A549 (cell line): ENCODE measurements at regions not wholly inside any gene's neighbourhood (a gene's known extent, or its start where the extent isn't known, plus 50 kb on each side); places are given as distances from the start of the nearest gene placed in this dataset.

Experiments used
- ATAC-seq, 2 experiments: fragments of 200-7000 bp in 1 of 2; fragments of >200 bp in 1 of 2; cut with Nextera tagmentation in 1 of 2; cut with Tn5 transposase in 1 of 2; 3 replicates each; pipeline versions ENCODE4 v1.8.0 to v1.9.1; 2018 to 2020; ENCODE audit warnings: mild to moderate bottlenecking in 1 of 2, moderate library complexity in 1 of 2
- CTCF ChIA-PET: fragments of 300-600 bp; sonication (Branson Sonifier 250); formaldehyde crosslinking; extraction: SDS; loops from one replicate; lab custom pipeline; 2021; ENCODE audit warnings: antibody characterized with exemption, inconsistent platforms; lab: Yijun Ruan, JAX
- POLR2A ChIA-PET: fragments of 350-600 bp; formaldehyde crosslinking; extraction: SDS; loops from one replicate; lab custom pipeline; 2021; ENCODE audit warnings: antibody characterized with exemption, inconsistent platforms; lab: Yijun Ruan, JAX
- DNase-seq, 2 experiments: peaks; one replicate each; pipeline versions ENCODE4 v3.0.0 to v3.0.0-alpha.2; 2011 to 2016; ENCODE audit warnings: low read depth in 1 of 2, low spot score in 1 of 2
- FAIRE-seq: peaks from 2 replicates; lab custom pipeline; 2011; peaks lifted over from hg19 to GRCh38; lab: Jason Lieb, UNC
- H3K27ac ChIP-seq, 2 experiments: fragments of >200 bp; sonication (Bioruptor Twin); formaldehyde crosslinking; 3 replicates each; pipeline ENCODE4 v1.5.1; 2016 to 2017
- H3K4me1 ChIP-seq: fragments of >200 bp; sonication (Bioruptor Twin); formaldehyde crosslinking; 3 replicates; pipeline ENCODE4 v1.6.1; 2016
- H3K4me2 ChIP-seq: fragments of >200 bp; sonication (Bioruptor Twin); formaldehyde crosslinking; 3 replicates; pipeline ENCODE4 v1.6.1; 2016
- H3K4me3 ChIP-seq: fragments of >200 bp; sonication (Bioruptor Twin); formaldehyde crosslinking; 3 replicates; pipeline ENCODE4 v1.5.1; 2016
- H3K9me3 ChIP-seq: fragments of >200 bp; sonication (Bioruptor Twin); formaldehyde crosslinking; 3 replicates; pipeline ENCODE4 v1.6.1; 2016
- BCL3 ChIP-seq: fragments of >200 bp; sonication (Bioruptor Twin); formaldehyde crosslinking; IDR thresholded peaks from 3 replicates; pipeline ENCODE4 v1.6.1; 2016
- CBX2 ChIP-seq: fragments of 200-600 bp; sonication (generic); IDR thresholded peaks from 2 replicates; pipeline ENCODE4 v1.6.1; 2016; ENCODE audit warnings: low read depth, mild to moderate bottlenecking, borderline replicate concordance
- CBX8 ChIP-seq: fragments of 200-600 bp; sonication (generic); IDR thresholded peaks from 2 replicates; pipeline ENCODE4 v1.6.1; 2016
- CEBPB ChIP-seq, 2 experiments: fragments of >200 bp in 1 of 2; sonication (Bioruptor Twin) in 1 of 2; formaldehyde crosslinking in 1 of 2; IDR thresholded peaks; 2 replicates each; pipeline ENCODE4 v1.6.1; 2012 to 2016
- CHD4 ChIP-seq: fragments of 200-600 bp; sonication (generic); IDR thresholded peaks from 2 replicates; pipeline ENCODE4 v1.6.1; 2016; ENCODE audit warnings: antibody characterized with exemption, mild to moderate bottlenecking, borderline replicate concordance
- ELK1 ChIP-seq: fragments of 150-350 bp; IDR thresholded peaks from 2 replicates; pipeline ENCODE4 v1.6.1; 2014; ENCODE audit warnings: low read depth, mild to moderate bottlenecking, low read length
- HDAC2 ChIP-seq: fragments of 200-600 bp; sonication (generic); IDR thresholded peaks from 2 replicates; pipeline ENCODE4 v1.6.1; 2016
- HES2 ChIP-seq: fragments of >200 bp; sonication (Bioruptor Twin); formaldehyde crosslinking; IDR thresholded peaks from 2 replicates; pipeline ENCODE4 v1.6.1; 2016
- HOXA7 ChIP-seq: fragments of 250-450 bp; sonication (Bioruptor Pico); IDR thresholded peaks from 2 replicates; pipeline ENCODE4 v1.5.0; 2020; ENCODE audit warnings: mild to moderate bottlenecking, moderate library complexity
- HOXB5 ChIP-seq: fragments of 250-450 bp; sonication (Bioruptor Pico); IDR thresholded peaks from 2 replicates; pipeline ENCODE4 v1.5.0; 2020; ENCODE audit warnings: mild to moderate bottlenecking, moderate library complexity
- JUN ChIP-seq, 2 experiments: fragments of >200 bp; sonication (Bioruptor Twin); formaldehyde crosslinking; IDR thresholded peaks; 2 replicates in 1 of 2; 3 replicates in 1 of 2; pipeline ENCODE4 v1.6.1; 2016 to 2017
- MAZ ChIP-seq: fragments of 150-350 bp; IDR thresholded peaks from 2 replicates; pipeline ENCODE4 v1.6.1; 2014; ENCODE audit warnings: antibody characterized with exemption, low read depth, low read length, borderline replicate concordance
- NFE2L2 ChIP-seq: fragments of 150-350 bp; conservative IDR thresholded peaks from 2 replicates; pipeline ENCODE4 v1.6.1; 2014; ENCODE audit warnings: low read length
- NPAS2 ChIP-seq: fragments of 250-450 bp; sonication (Bioruptor Pico); IDR thresholded peaks from 2 replicates; pipeline ENCODE4 v1.8.0; 2022; ENCODE audit warnings: mild to moderate bottlenecking, moderate library complexity, borderline replicate concordance
- POLR2AphosphoS2 ChIP-seq: conservative IDR thresholded peaks from 2 replicates; pipeline ENCODE4 v1.6.1; 2012; ENCODE audit warnings: low read length, improper control_type of control experiment, inconsistent platforms
- USF2 ChIP-seq: fragments of 450-650 bp; IDR thresholded peaks from 2 replicates; pipeline ENCODE4 v1.6.1; 2014; ENCODE audit warnings: antibody characterized with exemption
- WGBS: methylation state at CpG from one replicate; pipeline ENCODE4 v1.1.6; 2017; ENCODE audit errors: missing lambda C conversion rate; 5-methylcytosine and 5-hydroxymethylcytosine counted together

- ATAC-seq = no peak
- 23% methylated on average over 6 of the region's 6 CpGs for WGBS
- Histone ChIP-seq H3K4me2 (no peak overlapping the region), H3K4me3 (no peak overlapping the region)
- no peak for TF ChIP-seq BCL3
- no peak for TF ChIP-seq CBX2
- no peak for TF ChIP-seq CHD4
- TF ChIP-seq HDAC2 = no peak
- TF ChIP-seq MAZ = no peak
- no peak for TF ChIP-seq NFE2L2
- no peak for TF ChIP-seq NPAS2 (CRISPR knock-in tag)
- TF ChIP-seq, all 56 proteins: peak for 0
- H3K9me3 ChIP-seq = no peaks in the 10 kb centered on the region
- no peak overlapping the region for H3K27ac ChIP-seq
- ChIA-PET POLR2A (no interaction called here), CTCF (no interaction called here)
- DNase-seq (no peak), FAIRE-seq (peak; percentile 74)
- H3K4me1 ChIP-seq = no peaks in the 10 kb centered on the region
Measured at GRCh38 chr1:4144349-4144971, 244.4 kb upstream of the C1orf174 start.

- FAIRE-seq (no peak), ATAC-seq (no peak), DNase-seq (no peak)
- ChIA-PET CTCF (interaction anchor here (0.7 kb wide), 1 partner anchor 44 kb away, joined by 5 read pairs; no protein-coding TSS in a partner anchor), POLR2A (interaction anchor here (0.6 kb wide), 1 partner anchor 11 kb away, joined by 3 read pairs; no protein-coding TSS in a partner anchor)
- Histone ChIP-seq H3K4me1 (no peaks in the 10 kb centered on the region), H3K27ac (no peak overlapping the region), H3K4me2 (no peak overlapping the region), H3K9me3 (no peaks in the 10 kb centered on the region), H3K4me3 (no peak overlapping the region)
- TF ChIP-seq CEBPB (IDR thresholded peaks at IDR 0.05) (no peak), HES2 (no peak), JUN (IDR thresholded peaks at IDR 0.05) (no peak), POLR2AphosphoS2 (no peak), ELK1 (no peak), USF2 (no peak)
- 18% methylated on average over 7 of the region's 7 CpGs for WGBS
Measured at GRCh38 chr1:4146101-4146500, 246.0 kb upstream of the C1orf174 start.

- H3K4me2 ChIP-seq = no peak overlapping the region
- ChIA-PET CTCF (interaction anchor here (0.7 kb wide), 1 partner anchor 44 kb away, joined by 5 read pairs; no protein-coding TSS in a partner anchor), POLR2A (no interaction called here)
- DNase-seq = no peak
- H3K9me3 ChIP-seq = no peaks in the 10 kb centered on the region
- H3K4me1 ChIP-seq = no peaks in the 10 kb centered on the region
- 33% methylated on average over 5 of the region's 5 CpGs for WGBS
- H3K4me3 ChIP-seq = no peak overlapping the region
- no peak for TF ChIP-seq HOXB5 (CRISPR knock-in tag)
- TF ChIP-seq HOXA7 (CRISPR knock-in tag) = no peak
- H3K27ac ChIP-seq = no peak overlapping the region
- no peak for ATAC-seq
- FAIRE-seq = no peak
Measured at GRCh38 chr1:4146614-4147013, 246.5 kb upstream of the C1orf174 start.

- Histone ChIP-seq H3K9me3 (no peaks in the 10 kb centered on the region), H3K4me1 (no peaks in the 10 kb centered on the region), H3K4me2 (no peak overlapping the region), H3K27ac (no peak overlapping the region), H3K4me3 (no peak overlapping the region)
- ATAC-seq (no peak), FAIRE-seq (no peak), DNase-seq (no peak)
- POLR2A ChIA-PET = no interaction called here
- no peak for TF ChIP-seq CBX8
- CTCF ChIA-PET = no interaction called here
- 54% methylated on average over 12 of the region's 12 CpGs for WGBS
Measured at GRCh38 chr1:4147509-4147908, 247.4 kb upstream of the C1orf174 start.
